HEK293T (cell line): ENCODE measurements at regions not wholly inside any gene's neighbourhood (a gene's known extent, or its start where the extent isn't known, plus 50 kb on each side); places are given as distances from the start of the nearest gene placed in this dataset.

Experiments used
- ARNT ChIP-seq: fragments of 450-650 bp; IDR thresholded peaks from 2 replicates; pipeline ENCODE4 v1.6.1; 2017; ENCODE audit warnings: mild to moderate bottlenecking
- FOXA1 ChIP-seq: fragments of 450-650 bp; IDR thresholded peaks from 2 replicates; pipeline ENCODE4 v1.6.1; 2016; ENCODE audit warnings: mild to moderate bottlenecking
- FOXK2 ChIP-seq: fragments of 450-650 bp; IDR thresholded peaks from 2 replicates; pipeline ENCODE4 v1.6.1; 2016; ENCODE audit warnings: mild to moderate bottlenecking
- SP1 ChIP-seq: fragments of 450-650 bp; IDR thresholded peaks from 2 replicates; pipeline ENCODE4 v1.6.1; 2017
- SUZ12 ChIP-seq: fragments of 450-650 bp; IDR thresholded peaks from 2 replicates; pipeline ENCODE4 v1.6.1; 2016; ENCODE audit warnings: mild to moderate bottlenecking

- TF ChIP-seq ARNT = no peak
- no peak for TF ChIP-seq SP1
- TF ChIP-seq FOXK2 = no peak
- no peak for TF ChIP-seq FOXA1
- no peak for TF ChIP-seq SUZ12
These were observed 877.7 kb upstream of the CDH8 start for GRCh38 chr16:62913924-62914323.
